GM12878 (cell line): ENCODE measurements at regions not wholly inside any gene's neighbourhood (a gene's known extent, or its start where the extent isn't known, plus 50 kb on each side); places are given as distances from the start of the nearest gene placed in this dataset.

Experiments
- ATAC-seq: fragments of 200-7000 bp; cut with Tn5 transposase; 3 replicates; pipeline ENCODE4 v1.9.1; 2020; ENCODE audit warnings: mild to moderate bottlenecking, moderate library complexity
- BruUV-seq: library from RNA; stranded (reverse); fragments of 400-500 nt; replicated peaks from 2 replicates; lab custom pipeline; 2021; lab: Mats Ljungman, UMichigan
- CTCF ChIA-PET: fragments of 300-600 bp; sonication (Branson Sonifier 250); formaldehyde crosslinking; extraction: SDS; loops from one replicate; lab custom pipeline; 2021; ENCODE audit warnings: inconsistent platforms; lab: Yijun Ruan, JAX
- POLR2A ChIA-PET: fragments of 350-600 bp; formaldehyde crosslinking; extraction: SDS; loops from one replicate; lab custom pipeline; 2021; ENCODE audit warnings: inconsistent platforms; lab: Charles Lee
- RAD21 ChIA-PET: fragments of 300-600 bp; sonication (Branson Sonifier 250); formaldehyde crosslinking; loops from one replicate; lab custom pipeline; 2023; ENCODE audit warnings: antibody characterized with exemption; ENCODE audit not compliant: unreplicated experiment; lab: Charles Lee
- SMC1A ChIA-PET: fragments of 300-600 bp; sonication (Branson Sonifier 250); formaldehyde crosslinking; loops from one replicate; lab custom pipeline; 2023; ENCODE audit not compliant: unreplicated experiment, uncharacterized antibody; lab: Charles Lee
- DNase-seq: peaks from one replicate; pipeline ENCODE4 v3.0.0-alpha.2; 2011; ENCODE audit warnings: low read depth, low spot score
- FAIRE-seq: peaks from 3 replicates; lab custom pipeline; 2011; peaks lifted over from hg19 to GRCh38; lab: Jason Lieb, UNC
- H2AFZ ChIP-seq: 2 replicates; pipeline ENCODE4 v1.6.0; 2011; ENCODE audit warnings: low read depth, low read length, control low read depth; ENCODE audit not compliant: control insufficient read depth
- H3K27ac ChIP-seq: 2 replicates; pipeline ENCODE4 v1.5.1; 2011; ENCODE audit warnings: control low read depth; ENCODE audit not compliant: control insufficient read depth, insufficient read depth
- H3K27me3 ChIP-seq, 2 experiments: replicated peaks in 1 of 2; 2 replicates each; pipeline versions ENCODE4 v1.6.0 to v1.6.1; 2011; ENCODE audit warnings: low read length in 1 of 2; ENCODE audit not compliant: control insufficient read depth in 2 of 2, insufficient read depth in 2 of 2
- H3K36me3 ChIP-seq, 2 experiments: 2 replicates each; pipeline ENCODE4 v1.5.1; 2011; ENCODE audit warnings: low read length in 1 of 2; ENCODE audit not compliant: control insufficient read depth in 2 of 2, insufficient read depth in 2 of 2
- H3K4me1 ChIP-seq: 2 replicates; pipeline ENCODE4 v1.6.1; 2011; ENCODE audit warnings: mild to moderate bottlenecking, low read length, moderate library complexity, mixed read lengths; ENCODE audit not compliant: control insufficient read depth, insufficient read depth
- H3K4me2 ChIP-seq: 2 replicates; pipeline ENCODE4 v1.6.0; 2011; ENCODE audit warnings: control low read depth; ENCODE audit not compliant: control insufficient read depth, insufficient read depth
- H3K4me3 ChIP-seq: fragments of 200-600 bp; sonication (generic); 2 replicates; pipeline ENCODE4 v1.5.1; 2016
- H3K79me2 ChIP-seq: 2 replicates; pipeline ENCODE4 v1.6.0; 2011; ENCODE audit warnings: low read length; ENCODE audit not compliant: control insufficient read depth, insufficient read depth
- H3K9ac ChIP-seq: 2 replicates; pipeline ENCODE4 v1.8.0; 2011; ENCODE audit warnings: low read length, control low read depth, mixed read lengths; ENCODE audit not compliant: control insufficient read depth, insufficient read depth
- H3K9me3 ChIP-seq: replicated peaks from 3 replicates; pipeline ENCODE4 v1.5.1; 2011; ENCODE audit warnings: mild to moderate bottlenecking, low read length; ENCODE audit not compliant: control insufficient read depth, insufficient read depth
- H4K20me1 ChIP-seq: 2 replicates; pipeline ENCODE4 v1.6.0; 2011; ENCODE audit not compliant: control insufficient read depth, insufficient read depth
- EZH2 ChIP-seq: IDR thresholded peaks from 2 replicates; pipeline ENCODE4 v1.6.1; 2012; ENCODE audit warnings: low read depth, mild to moderate bottlenecking, control low read depth, inconsistent platforms, low read length, borderline replicate concordance; ENCODE audit not compliant: control insufficient read depth
- GATAD2B ChIP-seq: fragments of 450-650 bp; conservative IDR thresholded peaks from 2 replicates; pipeline ENCODE4 v1.6.1; 2017; ENCODE audit warnings: low read depth, mild to moderate bottlenecking, moderate library complexity
- IRF4 ChIP-seq: IDR thresholded peaks from 2 replicates; pipeline ENCODE4 v1.6.1; 2011; ENCODE audit warnings: low read depth, low read length
- KLF5 ChIP-seq: fragments of 450-650 bp; IDR thresholded peaks from 2 replicates; pipeline ENCODE4 v1.6.1; 2014; ENCODE audit warnings: mild to moderate bottlenecking; ENCODE audit not compliant: partially characterized antibody
- LARP7 ChIP-seq: fragments of 450-650 bp; IDR thresholded peaks from 2 replicates; pipeline ENCODE4 v1.6.1; 2017; ENCODE audit warnings: mild to moderate bottlenecking
- MXI1 ChIP-seq: fragments of 150-350 bp; IDR thresholded peaks from 2 replicates; pipeline ENCODE4 v1.6.1; 2011; ENCODE audit warnings: low read depth, mild to moderate bottlenecking, inconsistent platforms, low read length, improper control_type of control experiment
- MYB ChIP-seq: fragments of 150-350 bp; IDR thresholded peaks from 2 replicates; pipeline ENCODE4 v1.6.1; 2014; ENCODE audit warnings: mild to moderate bottlenecking, low read depth, low read length, borderline replicate concordance
- TBL1XR1 ChIP-seq: IDR thresholded peaks from 2 replicates; pipeline ENCODE4 v1.6.1; 2012; ENCODE audit warnings: low read depth, low read length, improper control_type of control experiment
- ZBTB11 ChIP-seq: fragments of 450-650 bp; formaldehyde crosslinking; IDR thresholded peaks from 2 replicates; pipeline ENCODE4 v1.5.0; 2022; ENCODE audit warnings: mild to moderate bottlenecking, missing genetic modification characterization
- ZNF384 ChIP-seq: IDR thresholded peaks from 2 replicates; pipeline ENCODE4 v1.6.1; 2012; ENCODE audit warnings: low read depth, mild to moderate bottlenecking, low read length, improper control_type of control experiment, borderline replicate concordance
- ZNF622 ChIP-seq: fragments of 450-650 bp; IDR thresholded peaks from 2 replicates; pipeline ENCODE4 v1.6.1; 2017; ENCODE audit warnings: mild to moderate bottlenecking, inconsistent platforms
- WGBS: methylation state at CpG from one replicate; pipeline ENCODE4 v1.1.6; 2016; ENCODE audit warnings: low lambda C conversion rate; ENCODE audit not compliant: insufficient replicate concordance, insufficient coverage; ENCODE audit errors: missing lambda C conversion rate; 5-methylcytosine and 5-hydroxymethylcytosine counted together
- in situ Hi-C: fragments of 300-500 bp; cut with MboI; formaldehyde crosslinking; loops from 9 replicates; pipeline ENCODE4 v1.14.3; 2018; ENCODE audit warnings: mixed read lengths
- intact Hi-C: fragments of 100-400 bp; cut with micrococcal nuclease; formaldehyde crosslinking; loops from one replicate; pipeline ENCODE4 v1.14.2; 2022; ENCODE audit not compliant: unreplicated experiment

GRCh38 chr5:35456506-35456905, 161.2 kb upstream of the SPEF2 start:
- 0% methylated on average over 1 of the region's 1 CpG for WGBS
- Histone ChIP-seq H3K4me2 (no peak overlapping the region), H2AFZ (no peak overlapping the region), H3K27me3 (no peaks in the 10 kb centered on the region), H3K79me2 (no peaks in the 10 kb centered on the region), H3K27ac (no peak overlapping the region), H3K9me3 (no peaks in the 10 kb centered on the region), H3K9ac (no peak overlapping the region), H3K4me3 (no peak overlapping the region), H3K4me1 (no peaks in the 10 kb centered on the region)
- ATAC-seq = no peak
- DNase-seq = no peak
- RAD21 ChIA-PET = no interaction called here
- POLR2A ChIA-PET = no interaction called here
- in situ Hi-C loops = no loop called here
- CTCF ChIA-PET = no interaction called here
- no TSS peak for BruUV-seq
- intact Hi-C loops = no loop called here
- TF ChIP-seq MXI1 (no peak), LARP7 (no peak), EZH2 (no peak), KLF5 (no peak), MYB (no peak), TBL1XR1 (no peak), ZNF622 (no peak), ZNF384 (no peak), IRF4 (no peak), GATAD2B (no peak), ZBTB11 (CRISPR knock-in tag) (no peak)
- TF ChIP-seq, all 136 proteins: peak for 0
- SMC1A ChIA-PET = no interaction called here
- Histone ChIP-seq H4K20me1 (no peaks in the 10 kb centered on the region), H3K36me3 (no peaks in the 10 kb centered on the region)
- FAIRE-seq = no peak
